Transverse colon (tissue), 4 donors: ENCODE measurements at regions not wholly inside any gene's neighbourhood (a gene's known extent, or its start where the extent isn't known, plus 50 kb on each side); places are given as distances from the start of the nearest gene placed in this dataset.

Experiments
- DNase-seq: peaks from one replicate; pipeline ENCODE4 v3.0.0-alpha.2; 2019
- H3K27ac ChIP-seq, 4 donors: fragments of 200-600 bp; sonication (generic); 2 replicates each; pipeline ENCODE4 v1.5.1; 2016 to 2018; ENCODE audit warnings: inconsistent platforms in 4 of 4
- H3K27me3 ChIP-seq: fragments of 200-600 bp; sonication (generic); 2 replicates; pipeline ENCODE4 v1.5.1; 2017; ENCODE audit warnings: inconsistent platforms
- H3K36me3 ChIP-seq, 4 donors: fragments of 200-600 bp; sonication (generic); 2 replicates each; pipeline ENCODE4 v1.5.1; 2017 to 2019; ENCODE audit warnings: inconsistent platforms in 4 of 4
- H3K4me1 ChIP-seq, 4 donors: fragments of 200-600 bp; sonication (generic); 2 replicates each; pipeline ENCODE4 v1.5.1; 2017 to 2020; ENCODE audit warnings: inconsistent platforms in 4 of 4
- H3K4me3 ChIP-seq, 4 donors: fragments of 200-600 bp; sonication (generic); 1 replicate in 1 of 4; 2 replicates in 3 of 4; pipeline versions ENCODE4 v1.5.1 to v1.6.1; 2017 to 2019; ENCODE audit warnings: inconsistent platforms in 4 of 4
- H3K9me3 ChIP-seq, 2 donors: fragments of 200-600 bp; sonication (generic); 2 replicates each; pipeline ENCODE4 v1.5.1; 2017 to 2019; ENCODE audit warnings: inconsistent platforms in 2 of 2
- EP300 ChIP-seq: sonication (generic); formaldehyde crosslinking; IDR thresholded peaks from one replicate; pipeline ENCODE4 v1.6.1; 2017; ENCODE audit warnings: antibody characterized with exemption, low read depth
- POLR2A ChIP-seq: fragments of 450-650 bp; IDR thresholded peaks from one replicate; pipeline ENCODE4 v1.6.1; 2016; ENCODE audit warnings: antibody characterized with exemption, mild to moderate bottlenecking, moderate library complexity
- POLR2AphosphoS5 ChIP-seq, 3 donors: sonication (generic); formaldehyde crosslinking; IDR thresholded peaks; one replicate each; pipeline ENCODE4 v1.6.1; 2016; ENCODE audit warnings: antibody characterized with exemption in 3 of 3
- WGBS, 2 donors: methylation state at CpG; one replicate each; pipeline ENCODE4 v1.1.5; 2018; ENCODE audit warnings: low coverage in 1 of 2; 5-methylcytosine and 5-hydroxymethylcytosine counted together
- in situ Hi-C, 4 donors: fragments of 200-750 bp; cut with MboI; loops; one replicate each; pipeline versions ENCODE4 v1.15.0 to v1.15.1; 2017; ENCODE audit warnings: low sequenced_read_pairs in 3 of 4, low pct_ligation_motif_present in 1 of 4, low pct_unique_long_range_greater_than_20kb in 1 of 4
- intact Hi-C: fragments of 100-400 bp; cut with DNase I; formaldehyde crosslinking; loops from one replicate; pipeline ENCODE4 v1.15.1; 2023; ENCODE audit warnings: low total_unique reads
- TF ChIP-seq, protein P1 (sequence below), 5 experiments: fragments of 200-600 bp in 3 of 5; fragments of 450-650 bp in 2 of 5; sonication (generic) in 3 of 5; IDR thresholded peaks; 1 replicate in 2 of 5; 2 replicates in 3 of 5; pipeline ENCODE4 v1.5.1; 2016 to 2017; ENCODE audit warnings: antibody characterized with exemption in 5 of 5, inconsistent platforms in 3 of 5, mild to moderate bottlenecking in 2 of 5, moderate library complexity in 1 of 5

DNA sequence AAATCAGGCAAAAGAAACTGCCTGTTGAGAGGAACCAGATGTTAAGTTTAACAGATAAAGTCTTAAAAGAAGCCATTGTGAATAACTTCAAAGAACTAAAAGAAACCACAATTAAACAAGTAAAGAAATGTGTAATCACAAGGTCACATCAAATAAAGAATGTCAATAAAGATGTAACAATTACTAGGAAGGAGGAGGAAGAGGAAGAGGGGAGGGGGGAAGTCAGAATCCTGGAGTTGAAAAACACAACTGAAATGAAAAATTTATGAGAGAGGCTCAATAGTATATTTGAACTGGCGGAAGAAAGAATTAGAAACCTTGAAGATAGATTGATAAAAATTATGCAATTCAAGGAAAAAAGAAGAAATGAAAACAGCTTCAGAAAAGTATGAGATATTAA is 88.4 kb upstream of the CRIM1 start:
- no peak overlapping the region for H3K4me3 ChIP-seq
- H3K36me3 ChIP-seq, result no peaks in the 10 kb centered on the region
- no peak overlapping the region for H3K27ac ChIP-seq
- no peaks in the 10 kb centered on the region for H3K4me1 ChIP-seq
- H3K27me3 ChIP-seq, result no peaks in the 10 kb centered on the region
- intact Hi-C loops, result no loop called here
- TF ChIP-seq, protein P1, sequence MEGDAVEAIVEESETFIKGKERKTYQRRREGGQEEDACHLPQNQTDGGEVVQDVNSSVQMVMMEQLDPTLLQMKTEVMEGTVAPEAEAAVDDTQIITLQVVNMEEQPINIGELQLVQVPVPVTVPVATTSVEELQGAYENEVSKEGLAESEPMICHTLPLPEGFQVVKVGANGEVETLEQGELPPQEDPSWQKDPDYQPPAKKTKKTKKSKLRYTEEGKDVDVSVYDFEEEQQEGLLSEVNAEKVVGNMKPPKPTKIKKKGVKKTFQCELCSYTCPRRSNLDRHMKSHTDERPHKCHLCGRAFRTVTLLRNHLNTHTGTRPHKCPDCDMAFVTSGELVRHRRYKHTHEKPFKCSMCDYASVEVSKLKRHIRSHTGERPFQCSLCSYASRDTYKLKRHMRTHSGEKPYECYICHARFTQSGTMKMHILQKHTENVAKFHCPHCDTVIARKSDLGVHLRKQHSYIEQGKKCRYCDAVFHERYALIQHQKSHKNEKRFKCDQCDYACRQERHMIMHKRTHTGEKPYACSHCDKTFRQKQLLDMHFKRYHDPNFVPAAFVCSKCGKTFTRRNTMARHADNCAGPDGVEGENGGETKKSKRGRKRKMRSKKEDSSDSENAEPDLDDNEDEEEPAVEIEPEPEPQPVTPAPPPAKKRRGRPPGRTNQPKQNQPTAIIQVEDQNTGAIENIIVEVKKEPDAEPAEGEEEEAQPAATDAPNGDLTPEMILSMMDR (IDR thresholded peaks at IDR 0.05), result no peak
- TF ChIP-seq EP300 (no peak), POLR2AphosphoS5 (IDR thresholded peaks at IDR 0.05) (no peak), POLR2A (no peak)
- DNase-seq, result no peak
- WGBS, 2 donors, result 92 to 100% methylated on average over 1 of the region's 1 CpG
- in situ Hi-C loops, result no loop called here
- no peaks in the 10 kb centered on the region for H3K9me3 ChIP-seq

DNA sequence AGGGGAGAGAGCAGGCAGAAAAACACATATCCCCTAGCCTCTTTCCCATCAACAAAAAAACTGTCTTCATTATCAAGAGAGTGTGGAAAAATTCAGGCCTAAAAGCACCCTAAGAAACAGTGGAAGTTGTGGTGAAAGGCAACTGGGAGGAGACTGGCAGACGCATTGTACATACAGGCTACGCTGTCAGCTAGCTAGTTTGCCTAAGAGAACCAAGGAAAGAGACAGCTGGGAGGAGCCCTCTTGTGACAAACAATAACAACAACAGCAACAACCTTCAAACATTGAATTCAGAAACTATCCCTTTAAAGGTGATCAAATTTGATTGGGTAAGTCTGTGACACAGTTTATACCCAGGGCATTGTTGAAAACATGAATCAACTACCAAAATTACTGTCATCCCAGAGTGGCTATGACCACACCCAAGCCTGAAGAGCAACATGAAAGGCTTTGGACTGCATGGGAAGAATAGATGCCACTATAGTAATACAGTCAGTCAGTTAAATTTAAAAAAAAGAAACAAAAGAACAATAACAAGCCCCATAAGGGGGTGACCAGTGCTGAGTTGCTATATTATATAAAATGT is 88.9 kb upstream of the CRIM1 start:
- TF ChIP-seq, protein P1 (IDR thresholded peaks at IDR 0.05), result no peak
- TF ChIP-seq POLR2A, result no peak
- TF ChIP-seq EP300, result no peak
- no peak for TF ChIP-seq POLR2AphosphoS5 (IDR thresholded peaks at IDR 0.05)
- Histone ChIP-seq H3K27me3 (no peaks in the 10 kb centered on the region), H3K27ac (no peak overlapping the region), H3K36me3 (no peaks in the 10 kb centered on the region), H3K9me3 (no peaks in the 10 kb centered on the region), H3K4me3 (no peak overlapping the region), H3K4me1 (no peaks in the 10 kb centered on the region)
- in situ Hi-C loops, result no loop called here
- intact Hi-C loops, result no loop called here
- DNase-seq, result no peak
- WGBS, 2 donors, result 82 to 89% methylated on average over 2 of the region's 2 CpGs

DNA sequence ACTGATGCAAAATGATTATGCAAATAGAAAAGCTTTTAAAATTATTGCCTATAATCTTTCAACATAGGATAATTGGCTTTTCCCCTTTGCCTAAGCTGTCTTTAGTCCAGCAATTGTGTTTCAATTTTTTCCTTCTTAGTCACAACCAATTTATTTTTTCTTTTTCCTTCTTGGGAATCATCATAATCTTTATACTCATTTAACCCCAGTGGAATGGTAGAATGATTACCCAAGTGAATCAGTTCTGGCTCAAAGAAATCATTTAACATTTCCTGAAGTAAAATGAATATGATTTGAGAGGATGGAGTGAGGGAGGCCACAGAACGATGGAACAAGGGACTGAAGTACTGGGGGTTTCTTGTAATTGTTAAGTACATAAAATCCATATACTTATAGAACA is 93.0 kb upstream of the CRIM1 start:
- Histone ChIP-seq H3K4me3 (no peak overlapping the region), H3K27ac (no peak overlapping the region), H3K27me3 (no peaks in the 10 kb centered on the region), H3K9me3 (no peaks in the 10 kb centered on the region), H3K36me3 (no peaks in the 10 kb centered on the region), H3K4me1 (no peaks in the 10 kb centered on the region)
- intact Hi-C loops (no loop called here), in situ Hi-C loops (no loop called here)
- TF ChIP-seq POLR2A (no peak), EP300 (no peak), POLR2AphosphoS5 (IDR thresholded peaks at IDR 0.05) (no peak)
- TF ChIP-seq, protein P1 (IDR thresholded peaks at IDR 0.05), result no peak
- 73 to 82% methylated on average over 1 of the region's 1 CpG for WGBS, 2 donors
- DNase-seq, result no peak

DNA sequence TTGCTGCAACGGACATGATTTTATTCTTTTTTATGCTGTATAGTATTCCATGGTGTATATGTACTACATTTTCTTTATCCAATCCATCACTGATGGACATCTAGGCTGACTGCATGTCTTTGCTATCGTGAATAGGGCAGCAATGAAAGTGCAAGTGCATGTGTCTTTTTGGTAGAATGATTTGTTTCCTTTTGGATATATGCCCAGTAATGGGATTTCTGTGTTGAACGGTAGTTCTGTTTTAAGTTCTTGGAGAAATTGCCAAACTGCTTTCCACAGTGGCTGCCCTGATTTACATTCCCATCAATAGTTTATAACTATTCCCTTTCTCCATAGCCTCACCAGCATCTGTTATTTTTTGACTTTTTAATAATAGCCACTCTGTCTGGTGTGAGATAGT is 99.7 kb upstream of the CRIM1 start:
- H3K9me3 ChIP-seq, result no peaks in the 10 kb centered on the region
- 42 to 44% methylated on average over 3 of the region's 3 CpGs for WGBS, 2 donors

More for the DNA sequence above, 99.7 kb upstream of the CRIM1 start:
- in situ Hi-C loops, result no loop called here
- H3K4me1 ChIP-seq, result no peaks in the 10 kb centered on the region
- no peaks in the 10 kb centered on the region for H3K27me3 ChIP-seq
- intact Hi-C loops, result no loop called here
- H3K36me3 ChIP-seq, result no peaks in the 10 kb centered on the region
- H3K27ac ChIP-seq, result no peak overlapping the region
- DNase-seq, result no peak
- TF ChIP-seq, protein P1 (IDR thresholded peaks at IDR 0.05), result no peak
- no peak for TF ChIP-seq POLR2A
- TF ChIP-seq EP300, result no peak
- TF ChIP-seq POLR2AphosphoS5 (IDR thresholded peaks at IDR 0.05), result no peak
- H3K4me3 ChIP-seq, result no peak overlapping the region
